HG03108 (cell line): ENCODE measurements at regions not wholly inside any gene's neighbourhood (a gene's known extent, or its start where the extent isn't known, plus 50 kb on each side); places are given as distances from the start of the nearest gene placed in this dataset.
"Not testable (repeated sequence)": the region's sequence is repeated elsewhere in the genome, so short reads cannot be mapped to it uniquely, and the experiment has no call there.

Experiments used
- ATAC-seq: cut with Tn5 transposase; IDR thresholded peaks from one replicate; pipeline ENCODE4 v1.9.1; 2021; ENCODE audit warnings: moderate library complexity; ENCODE audit not compliant: unreplicated experiment

- no peak for ATAC-seq
These were observed 345.3 kb downstream of the NR2F1-AS1 start for GRCh38 chr5:93235761-93236160.

GRCh38 chr5:93226202-93226735 is 354.8 kb downstream of the NR2F1-AS1 start:
- ATAC-seq, result no peak

- ATAC-seq, result no peak
These were observed 355.3 kb downstream of the NR2F1-AS1 start for GRCh38 chr5:93225748-93226147.

- no peak for ATAC-seq
These were observed 356.4 kb downstream of the NR2F1-AS1 start for GRCh38 chr5:93224624-93225023.

GRCh38 chr5:93221773-93222172 is 359.2 kb downstream of the NR2F1-AS1 start:
- no peak for ATAC-seq

- ATAC-seq, result no peak
These were observed 360.6 kb downstream of the NR2F1-AS1 start for GRCh38 chr5:93220431-93220830.

GRCh38 chr5:93219641-93220145 is 361.3 kb downstream of the NR2F1-AS1 start:
- ATAC-seq, result no peak

- ATAC-seq, result not testable (repeated sequence)
These were observed 367.8 kb downstream of the NR2F1-AS1 start for GRCh38 chr5:93213111-93213794.

- no peak for ATAC-seq
These were observed 371.5 kb downstream of the NR2F1-AS1 start for GRCh38 chr5:93209476-93209875.

GRCh38 chr5:93208141-93208751 is 372.8 kb downstream of the NR2F1-AS1 start:
- no peak for ATAC-seq

GRCh38 chr5:93206203-93206602 is 374.8 kb downstream of the NR2F1-AS1 start:
- no peak for ATAC-seq

GRCh38 chr5:93201061-93201460 is 380.0 kb downstream of the NR2F1-AS1 start:
- no peak for ATAC-seq

- ATAC-seq, result no peak
These were observed 384.0 kb downstream of the NR2F1-AS1 start for GRCh38 chr5:93196986-93197385.

GRCh38 chr5:93193431-93194347 is 387.3 kb downstream of the NR2F1-AS1 start:
- no peak for ATAC-seq

GRCh38 chr5:93192683-93193082 is 388.3 kb downstream of the NR2F1-AS1 start:
- ATAC-seq, result no peak

- ATAC-seq, result no peak
These were observed 388.9 kb downstream of the NR2F1-AS1 start for GRCh38 chr5:93192087-93192486.

GRCh38 chr5:93191035-93191817 is 389.8 kb downstream of the NR2F1-AS1 start:
- no peak for ATAC-seq

- ATAC-seq, result no peak
These were observed 391.3 kb downstream of the NR2F1-AS1 start for GRCh38 chr5:93189707-93190120.

- no peak for ATAC-seq
These were observed 392.0 kb downstream of the NR2F1-AS1 start for GRCh38 chr5:93188876-93189485.
